GM23338 (cell line): ENCODE measurements at regions not wholly inside any gene's neighbourhood (a gene's known extent, or its start where the extent isn't known, plus 50 kb on each side); places are given as distances from the start of the nearest gene placed in this dataset.
"Not testable (repeated sequence)": the region's sequence is repeated elsewhere in the genome, so short reads cannot be mapped to it uniquely, and the experiment has no call there.

ENCODE experiments used
- CREB1 ChIP-seq: fragments of 250-450 bp; sonication (Bioruptor Pico); IDR thresholded peaks from 2 replicates; pipeline ENCODE4 v1.5.0; 2020; ENCODE audit warnings: low read depth, mild to moderate bottlenecking, moderate library complexity
- EZH2 ChIP-seq: fragments of 200-600 bp; sonication (generic); IDR thresholded peaks from one replicate; pipeline ENCODE4 v1.8.0; 2017; ENCODE audit warnings: antibody characterized with exemption, mild to moderate bottlenecking, low read depth; ENCODE audit not compliant: unreplicated experiment
- NANOG ChIP-seq: IDR thresholded peaks from 2 replicates; pipeline ENCODE4 v1.6.1; 2016; ENCODE audit warnings: antibody characterized with exemption, borderline replicate concordance
- POLR2AphosphoS5 ChIP-seq: IDR thresholded peaks from 2 replicates; pipeline ENCODE4 v1.6.1; 2016; ENCODE audit warnings: antibody characterized with exemption, low read depth
- TF ChIP-seq, protein P1 (sequence below), 2 experiments: fragments of 200-600 bp in 1 of 2; sonication (generic) in 1 of 2; conservative IDR thresholded peaks; 2 replicates each; pipeline versions ENCODE4 v1.5.1 to v1.6.1; 2016 to 2017; ENCODE audit warnings: antibody characterized with exemption in 2 of 2, low read depth in 2 of 2, mild to moderate bottlenecking in 2 of 2, moderate library complexity in 1 of 2

- TF ChIP-seq, protein P1, sequence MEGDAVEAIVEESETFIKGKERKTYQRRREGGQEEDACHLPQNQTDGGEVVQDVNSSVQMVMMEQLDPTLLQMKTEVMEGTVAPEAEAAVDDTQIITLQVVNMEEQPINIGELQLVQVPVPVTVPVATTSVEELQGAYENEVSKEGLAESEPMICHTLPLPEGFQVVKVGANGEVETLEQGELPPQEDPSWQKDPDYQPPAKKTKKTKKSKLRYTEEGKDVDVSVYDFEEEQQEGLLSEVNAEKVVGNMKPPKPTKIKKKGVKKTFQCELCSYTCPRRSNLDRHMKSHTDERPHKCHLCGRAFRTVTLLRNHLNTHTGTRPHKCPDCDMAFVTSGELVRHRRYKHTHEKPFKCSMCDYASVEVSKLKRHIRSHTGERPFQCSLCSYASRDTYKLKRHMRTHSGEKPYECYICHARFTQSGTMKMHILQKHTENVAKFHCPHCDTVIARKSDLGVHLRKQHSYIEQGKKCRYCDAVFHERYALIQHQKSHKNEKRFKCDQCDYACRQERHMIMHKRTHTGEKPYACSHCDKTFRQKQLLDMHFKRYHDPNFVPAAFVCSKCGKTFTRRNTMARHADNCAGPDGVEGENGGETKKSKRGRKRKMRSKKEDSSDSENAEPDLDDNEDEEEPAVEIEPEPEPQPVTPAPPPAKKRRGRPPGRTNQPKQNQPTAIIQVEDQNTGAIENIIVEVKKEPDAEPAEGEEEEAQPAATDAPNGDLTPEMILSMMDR (conservative IDR thresholded peaks at IDR 0.05; ENCODE audit: low read depth in 2 of 2): not testable (repeated sequence)
- TF ChIP-seq POLR2AphosphoS5; EZH2; CREB1 (CRISPR knock-in tag); NANOG: not testable (repeated sequence)
These were observed 245.8 kb downstream of the EPHA7 start for GRCh38 chr6:93173573-93173972.
